CD14-positive monocyte (primary cell): ENCODE measurements at regions not wholly inside any gene's neighbourhood (a gene's known extent, or its start where the extent isn't known, plus 50 kb on each side); places are given as distances from the start of the nearest gene placed in this dataset.
A peak's percentile ranks its signal among the peaks of the same experiment; 100 is the strongest.

Experiments
- DNase-seq, 3 donors: peaks; one replicate each; pipeline ENCODE4 v3.0.0-alpha.2; 2011 to 2022
- H2AFZ ChIP-seq: 2 replicates; pipeline ENCODE4 v1.6.0; 2012; ENCODE audit warnings: mild to moderate bottlenecking, low read depth, low read length, inconsistent platforms; ENCODE audit not compliant: insufficient read depth, poor library complexity, severe bottlenecking
- H3K27ac ChIP-seq, 2 donors: 1 replicate in 1 of 2; 2 replicates in 1 of 2; pipeline ENCODE4 v1.5.1; 2012 to 2013; ENCODE audit warnings: low read length in 2 of 2, control low read depth in 1 of 2, inconsistent platforms in 1 of 2, low read depth in 1 of 2, mild to moderate bottlenecking in 1 of 2
- H3K27me3 ChIP-seq, 2 donors: one replicate each; pipeline versions ENCODE4 v1.6.0 to v1.6.1; 2011 to 2013; ENCODE audit warnings: low read length in 2 of 2; ENCODE audit not compliant: control insufficient read depth in 2 of 2, insufficient read depth in 2 of 2
- H3K36me3 ChIP-seq, 2 donors: replicated peaks in 1 of 2; 1 replicate in 1 of 2; 2 replicates in 1 of 2; pipeline versions ENCODE4 v1.5.1 to v1.6.1; 2012 to 2013; ENCODE audit warnings: low read length in 2 of 2, control low read depth in 1 of 2, inconsistent platforms in 1 of 2, mild to moderate bottlenecking in 1 of 2; ENCODE audit not compliant: insufficient read depth in 2 of 2, control insufficient read depth in 1 of 2
- H3K4me1 ChIP-seq, 2 donors: 1 replicate in 1 of 2; 2 replicates in 1 of 2; pipeline versions ENCODE4 v1.5.1 to v1.6.1; 2012 to 2013; ENCODE audit warnings: low read length in 2 of 2, control low read depth in 1 of 2, inconsistent platforms in 1 of 2, mild to moderate bottlenecking in 1 of 2, moderate library complexity in 1 of 2; ENCODE audit not compliant: insufficient read depth in 2 of 2, control insufficient read depth in 1 of 2
- H3K4me2 ChIP-seq: replicated peaks from 2 replicates; pipeline ENCODE3; 2012; ENCODE audit warnings: low read length, moderate library complexity, mild to moderate bottlenecking; ENCODE audit not compliant: poor library complexity, severe bottlenecking; ENCODE audit errors: extremely low read depth
- H3K4me3 ChIP-seq, 3 experiments: fragments of 200-600 bp in 1 of 3; sonication (generic) in 1 of 3; replicated peaks in 1 of 3; 1 replicate in 2 of 3; 2 replicates in 1 of 3; pipeline ENCODE4 v1.5.1; 2011 to 2013; ENCODE audit warnings: low read length in 3 of 3, mild to moderate bottlenecking in 3 of 3, control low read depth in 2 of 3, low read depth in 2 of 3, inconsistent platforms in 1 of 3, moderate library complexity in 1 of 3
- H3K79me2 ChIP-seq: 2 replicates; pipeline ENCODE4 v1.6.0; 2012; ENCODE audit warnings: mild to moderate bottlenecking, control low read depth, inconsistent platforms, low read length, moderate library complexity; ENCODE audit not compliant: insufficient read depth
- H3K9ac ChIP-seq: 2 replicates; pipeline ENCODE4 v1.6.0; 2017; ENCODE audit warnings: low read length, mild to moderate bottlenecking; ENCODE audit not compliant: insufficient read depth, poor library complexity, severe bottlenecking
- H3K9me3 ChIP-seq, 2 donors: replicated peaks in 1 of 2; 1 replicate in 1 of 2; 2 replicates in 1 of 2; pipeline versions ENCODE4 v1.5.1 to v1.6.1; 2012 to 2013; ENCODE audit warnings: low read length in 2 of 2, control low read depth in 1 of 2; ENCODE audit not compliant: control insufficient read depth in 1 of 2, insufficient read depth in 1 of 2
- H4K20me1 ChIP-seq: 2 replicates; pipeline ENCODE4 v1.6.0; 2012; ENCODE audit warnings: mild to moderate bottlenecking, low read length, control low read depth, moderate library complexity; ENCODE audit not compliant: insufficient read depth
- H3K27ac Mint-ChIP-seq, 7 donors: one replicate each; pipeline ENCODE4 v1.8.0; 2020; ENCODE audit warnings: mild to moderate bottlenecking in 7 of 7, mixed read lengths in 7 of 7, moderate library complexity in 6 of 7, inconsistent platforms in 2 of 7
- H3K27me3 Mint-ChIP-seq, 3 donors: one replicate each; pipeline ENCODE4 v1.8.0; 2021 to 2022; ENCODE audit warnings: low read depth in 3 of 3, mild to moderate bottlenecking in 3 of 3, mixed read lengths in 3 of 3, moderate library complexity in 3 of 3, inconsistent platforms in 1 of 3
- H3K36me3 Mint-ChIP-seq, 2 donors: one replicate each; pipeline ENCODE4 v1.8.0; 2020; ENCODE audit warnings: mixed read lengths in 2 of 2, inconsistent platforms in 1 of 2, mild to moderate bottlenecking in 1 of 2
- H3K4me1 Mint-ChIP-seq: one replicate; pipeline ENCODE4 v1.8.0; 2020; ENCODE audit warnings: mild to moderate bottlenecking, mixed read lengths
- H3K4me3 Mint-ChIP-seq, 2 donors: one replicate each; pipeline ENCODE4 v1.8.0; 2020; ENCODE audit warnings: mild to moderate bottlenecking in 2 of 2, mixed read lengths in 2 of 2, moderate library complexity in 1 of 2
- H3K9me3 Mint-ChIP-seq, 7 donors: one replicate each; pipeline ENCODE4 v1.8.0; 2020 to 2022; ENCODE audit warnings: mixed read lengths in 7 of 7, mild to moderate bottlenecking in 6 of 7, moderate library complexity in 6 of 7, inconsistent platforms in 2 of 7
- WGBS: methylation state at CpG from one replicate; pipeline ENCODE4 v1.1.5; 2013; ENCODE audit warnings: missing lambda C conversion rate; ENCODE audit not compliant: insufficient coverage; 5-methylcytosine and 5-hydroxymethylcytosine counted together
- intact Hi-C, 2 donors: fragments of 100-400 bp; cut with micrococcal nuclease; formaldehyde crosslinking; loops; one replicate each; pipeline versions ENCODE4 v1.15.0 to v1.15.1; 2023
- TF ChIP-seq, protein P1 (sequence below): fragments of 200-600 bp; IDR thresholded peaks from one replicate; pipeline ENCODE4 v1.8.0; 2022; ENCODE audit warnings: antibody characterized with exemption, mild to moderate bottlenecking

DNA sequence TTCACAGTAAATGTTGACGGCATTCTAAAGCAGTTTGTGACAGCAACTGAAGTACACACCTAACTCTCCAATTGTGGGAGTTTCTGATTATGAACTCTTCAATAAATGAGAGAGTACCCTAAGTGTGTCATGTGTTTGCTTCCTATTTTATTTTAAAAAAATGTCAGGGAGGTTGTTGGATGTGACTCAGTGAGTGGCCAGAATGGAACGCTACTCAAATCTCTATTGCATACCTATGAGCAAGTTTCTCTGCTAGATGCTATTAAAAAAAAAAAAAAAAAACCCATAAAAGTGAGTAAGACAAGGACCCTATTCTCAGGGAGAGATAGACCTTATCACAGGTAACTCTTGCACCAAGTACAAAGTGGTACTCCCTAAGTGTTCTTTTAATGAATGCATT is 256.6 kb downstream of the BTG1 start:
- H3K4me1 Mint-ChIP-seq, result peaks cover 4% of the 10 kb centered on the region
- intact Hi-C loops, result no loop called here
- TF ChIP-seq, protein P1, sequence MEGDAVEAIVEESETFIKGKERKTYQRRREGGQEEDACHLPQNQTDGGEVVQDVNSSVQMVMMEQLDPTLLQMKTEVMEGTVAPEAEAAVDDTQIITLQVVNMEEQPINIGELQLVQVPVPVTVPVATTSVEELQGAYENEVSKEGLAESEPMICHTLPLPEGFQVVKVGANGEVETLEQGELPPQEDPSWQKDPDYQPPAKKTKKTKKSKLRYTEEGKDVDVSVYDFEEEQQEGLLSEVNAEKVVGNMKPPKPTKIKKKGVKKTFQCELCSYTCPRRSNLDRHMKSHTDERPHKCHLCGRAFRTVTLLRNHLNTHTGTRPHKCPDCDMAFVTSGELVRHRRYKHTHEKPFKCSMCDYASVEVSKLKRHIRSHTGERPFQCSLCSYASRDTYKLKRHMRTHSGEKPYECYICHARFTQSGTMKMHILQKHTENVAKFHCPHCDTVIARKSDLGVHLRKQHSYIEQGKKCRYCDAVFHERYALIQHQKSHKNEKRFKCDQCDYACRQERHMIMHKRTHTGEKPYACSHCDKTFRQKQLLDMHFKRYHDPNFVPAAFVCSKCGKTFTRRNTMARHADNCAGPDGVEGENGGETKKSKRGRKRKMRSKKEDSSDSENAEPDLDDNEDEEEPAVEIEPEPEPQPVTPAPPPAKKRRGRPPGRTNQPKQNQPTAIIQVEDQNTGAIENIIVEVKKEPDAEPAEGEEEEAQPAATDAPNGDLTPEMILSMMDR, result no peak
- Histone ChIP-seq H4K20me1 (no peaks in the 10 kb centered on the region), H3K27ac (no peak overlapping the region), H3K79me2 (no peaks in the 10 kb centered on the region), H3K4me3 (no peak overlapping the region), H3K4me2 (no peak overlapping the region), H3K9me3 (no peaks in the 10 kb centered on the region), H2AFZ (no peak overlapping the region), H3K36me3 (no peaks in the 10 kb centered on the region), H3K4me1 (no peaks in the 10 kb centered on the region), H3K27me3 (no peaks in the 10 kb centered on the region), H3K9ac (no peak overlapping the region)
- peaks cover 0 to 3% (median 0%) of the 10 kb centered on the region in 7 donors for H3K9me3 Mint-ChIP-seq
- H3K27me3 Mint-ChIP-seq, result no peaks in the 10 kb centered on the region
- no CpG with 5 or more reads among the region's 2 CpGs for WGBS
- H3K4me3 Mint-ChIP-seq, result no peak overlapping the region
- no peak for DNase-seq
- no peak overlapping the region for H3K27ac Mint-ChIP-seq
- no peaks in the 10 kb centered on the region for H3K36me3 Mint-ChIP-seq

DNA sequence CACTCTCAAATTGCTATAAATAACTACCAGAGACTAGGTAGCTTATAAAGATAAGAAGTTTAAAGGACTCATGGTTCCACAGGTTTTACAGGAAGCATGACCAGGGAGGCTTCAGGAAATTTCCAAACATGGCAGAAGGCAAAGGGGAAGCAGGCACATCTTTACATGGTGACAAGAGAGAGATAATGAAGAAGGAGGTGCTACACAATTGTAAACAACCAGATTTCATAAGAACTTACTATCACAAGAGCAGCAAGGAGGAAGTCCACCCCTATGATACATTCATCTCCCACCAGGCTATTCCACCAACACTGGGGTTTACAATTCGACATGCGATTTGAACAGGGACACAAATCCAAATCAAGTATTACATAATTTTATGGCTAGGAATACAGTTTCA is 257.7 kb downstream of the BTG1 start:
- Histone ChIP-seq H3K27ac (no peak overlapping the region), H3K27me3 (no peaks in the 10 kb centered on the region), H3K4me2 (no peak overlapping the region), H3K79me2 (no peaks in the 10 kb centered on the region), H3K9me3 (no peaks in the 10 kb centered on the region), H3K36me3 (no peaks in the 10 kb centered on the region), H3K4me3 (no peak overlapping the region), H3K9ac (no peak overlapping the region), H3K4me1 (no peaks in the 10 kb centered on the region), H2AFZ (no peak overlapping the region), H4K20me1 (no peaks in the 10 kb centered on the region)
- TF ChIP-seq, protein P1, result no peak
- Mint-ChIP-seq H3K4me3 (no peak overlapping the region), H3K36me3 (no peaks in the 10 kb centered on the region), H3K4me1 (peaks cover 4% of the 10 kb centered on the region), H3K27ac (no peak overlapping the region), H3K9me3 (peaks cover 0 to 3% (median 0%) of the 10 kb centered on the region in 7 donors), H3K27me3 (no peaks in the 10 kb centered on the region)
- WGBS, result no CpG with 5 or more reads among the region's 2 CpGs
- intact Hi-C loops, result no loop called here
- DNase-seq, result peak in 2 of 3 donors; percentile 17 to 29
